ENCODE measurements at regions not wholly inside any gene's neighbourhood (a gene's known extent, or its start where the extent isn't known, plus 50 kb on each side); places are given as distances from the start of the nearest gene placed in this dataset.

GRCh38 chr7:12741951-12742575 is 54.6 kb downstream of the ARL4A start:
- Histone ChIP-seq H3K36me3 (no peaks in the 10 kb centered on the region), H3K27me3 (ENCODE audit: insufficient read depth, low read depth, severe bottlenecking) (no peaks in the 10 kb centered on the region), H3K27ac (no peak overlapping the region), H3K9me3 (ENCODE audit: severe bottlenecking) (no peaks in the 10 kb centered on the region), H3K4me3 (ENCODE audit: low read depth, low read length) (no peak overlapping the region)
- TF ChIP-seq CTCF (IDR thresholded peaks at IDR 0.05; ENCODE audit: low read depth, low read length) = no peak
- no peak for DNase-seq

GRCh38 chr7:12746211-12746610 is 58.8 kb downstream of the ARL4A start:
- no peak for DNase-seq
- H3K27me3 ChIP-seq (ENCODE audit: insufficient read depth, low read depth, severe bottlenecking) = no peaks in the 10 kb centered on the region
- no peaks in the 10 kb centered on the region for H3K36me3 ChIP-seq

DNA sequence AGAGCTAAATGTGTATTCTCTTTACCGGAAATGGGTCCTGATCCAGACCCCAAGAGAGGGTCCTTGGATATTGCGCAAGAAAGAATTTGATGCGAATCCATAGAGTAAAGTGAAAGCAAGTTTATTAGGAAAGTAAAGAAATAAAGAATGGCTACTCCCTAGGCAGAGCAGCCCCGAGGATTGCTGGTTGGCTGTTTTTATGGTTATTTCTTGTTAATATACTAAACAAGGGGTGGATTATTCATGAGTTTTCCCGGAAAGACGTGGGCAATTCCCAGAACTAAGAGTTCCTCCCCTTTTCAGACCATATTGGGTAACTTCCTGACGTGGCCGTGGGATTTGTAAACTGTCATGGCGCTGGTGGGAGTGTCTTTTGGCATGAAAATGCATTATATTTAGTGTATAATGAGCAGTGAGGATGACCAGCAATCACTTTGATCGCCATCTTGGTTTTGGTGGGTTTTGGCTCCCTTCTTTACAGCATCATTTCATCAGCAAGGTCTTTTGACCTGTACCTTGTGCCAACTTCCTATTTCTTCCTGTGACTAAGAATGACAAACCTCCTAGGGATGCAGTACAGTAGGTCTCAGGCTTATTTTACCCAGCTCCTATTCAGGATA is 60.4 kb downstream of the ARL4A start:
- no peak for DNase-seq
- Histone ChIP-seq H3K27me3 (ENCODE audit: insufficient read depth, low read depth, severe bottlenecking) (no peaks in the 10 kb centered on the region), H3K9me3 (ENCODE audit: severe bottlenecking) (no peaks in the 10 kb centered on the region), H3K36me3 (no peaks in the 10 kb centered on the region), H3K27ac (no peak overlapping the region), H3K4me3 (ENCODE audit: low read depth, low read length) (no peak overlapping the region)
- no peak for TF ChIP-seq CTCF (IDR thresholded peaks at IDR 0.05; ENCODE audit: low read depth, low read length)

More at GRCh38 chr7:12746211-12746610, 58.8 kb downstream of the ARL4A start:
- Histone ChIP-seq H3K4me3 (ENCODE audit: low read depth, low read length) (no peak overlapping the region), H3K9me3 (ENCODE audit: severe bottlenecking) (no peaks in the 10 kb centered on the region), H3K27ac (no peak overlapping the region)
- no peak for TF ChIP-seq CTCF (IDR thresholded peaks at IDR 0.05; ENCODE audit: low read depth, low read length)

GRCh38 chr7:12749069-12749468 is 61.6 kb downstream of the ARL4A start:
- Histone ChIP-seq H3K36me3 (no peaks in the 10 kb centered on the region), H3K27ac (no peak overlapping the region), H3K4me3 (ENCODE audit: low read depth, low read length) (no peak overlapping the region), H3K9me3 (ENCODE audit: severe bottlenecking) (no peaks in the 10 kb centered on the region), H3K27me3 (ENCODE audit: insufficient read depth, low read depth, severe bottlenecking) (no peaks in the 10 kb centered on the region)
- DNase-seq = no peak
- no peak for TF ChIP-seq CTCF (IDR thresholded peaks at IDR 0.05; ENCODE audit: low read depth, low read length)

DNA sequence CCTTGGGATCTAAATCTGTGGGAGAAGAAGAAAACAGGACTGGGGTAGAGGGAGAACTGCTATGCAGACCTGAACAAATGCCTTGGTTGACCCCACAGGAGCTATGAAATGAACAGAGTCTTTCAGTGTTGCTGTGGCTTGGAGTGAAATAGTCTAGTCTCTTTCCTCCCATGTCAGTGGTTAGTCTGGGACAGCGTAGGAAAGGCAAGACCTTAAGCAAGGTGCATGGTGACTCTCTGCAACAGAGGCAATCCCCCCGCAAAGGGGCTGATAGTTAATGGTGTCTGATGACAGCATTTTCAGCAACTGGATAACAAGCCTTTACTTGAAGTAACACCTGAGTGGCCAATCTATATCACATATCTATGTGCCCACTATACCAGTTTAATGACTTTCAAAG is 62.3 kb downstream of the ARL4A start:
- no peak for DNase-seq
- H3K9me3 ChIP-seq (ENCODE audit: severe bottlenecking) = no peaks in the 10 kb centered on the region
- no peak overlapping the region for H3K27ac ChIP-seq
- H3K4me3 ChIP-seq (ENCODE audit: low read depth, low read length) = no peak overlapping the region
- H3K36me3 ChIP-seq = no peaks in the 10 kb centered on the region
- no peak for TF ChIP-seq CTCF (IDR thresholded peaks at IDR 0.05; ENCODE audit: low read depth, low read length)
- H3K27me3 ChIP-seq (ENCODE audit: insufficient read depth, low read depth, severe bottlenecking) = no peaks in the 10 kb centered on the region

DNA sequence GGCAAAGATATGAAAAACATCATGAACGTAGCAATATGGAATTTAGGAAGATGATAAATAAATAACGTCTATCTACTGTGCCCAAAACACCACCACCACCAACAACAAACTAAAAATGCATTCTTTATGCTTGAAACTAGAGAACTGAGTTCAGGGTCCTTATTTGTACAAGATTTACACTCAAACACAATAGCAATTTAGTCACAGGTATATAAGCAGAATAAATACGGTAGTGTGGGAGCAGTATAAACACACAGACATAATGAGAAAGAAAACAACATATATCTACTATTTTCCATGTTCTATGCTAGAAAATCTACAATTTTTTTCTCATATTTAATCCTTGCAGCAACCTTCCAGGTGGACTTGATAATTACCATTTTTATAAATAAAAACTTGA is 64.3 kb downstream of the ARL4A start:
- H3K27ac ChIP-seq = no peak overlapping the region
- TF ChIP-seq CTCF (IDR thresholded peaks at IDR 0.05; ENCODE audit: low read depth, low read length) = no peak
- H3K27me3 ChIP-seq (ENCODE audit: insufficient read depth, low read depth, severe bottlenecking) = no peaks in the 10 kb centered on the region
- H3K9me3 ChIP-seq (ENCODE audit: severe bottlenecking) = no peaks in the 10 kb centered on the region
- H3K4me3 ChIP-seq (ENCODE audit: low read depth, low read length) = no peak overlapping the region
- H3K36me3 ChIP-seq = no peaks in the 10 kb centered on the region
- DNase-seq = no peak

All from WERI-Rb-1 (cell line).